HUES48 (cell line): ENCODE measurements at regions not wholly inside any gene's neighbourhood (a gene's known extent, or its start where the extent isn't known, plus 50 kb on each side); places are given as distances from the start of the nearest gene placed in this dataset.

Experiments
- H3K27ac ChIP-seq: one replicate; pipeline ENCODE4 v1.7.0; 2013; ENCODE audit warnings: low read depth, low read length, inconsistent platforms
- H3K27me3 ChIP-seq: 2 replicates; pipeline ENCODE4 v1.6.1; 2013; ENCODE audit warnings: mild to moderate bottlenecking, low read length; ENCODE audit not compliant: control insufficient read depth, insufficient read depth
- H3K36me3 ChIP-seq: 2 replicates; pipeline ENCODE4 v1.6.1; 2013; ENCODE audit warnings: low read length; ENCODE audit not compliant: control insufficient read depth, insufficient read depth
- H3K4me1 ChIP-seq: 2 replicates; pipeline ENCODE4 v1.6.1; 2013; ENCODE audit warnings: mild to moderate bottlenecking, low read length; ENCODE audit not compliant: control insufficient read depth, insufficient read depth
- H3K4me3 ChIP-seq: 2 replicates; pipeline ENCODE4 v1.5.1; 2013; ENCODE audit warnings: mild to moderate bottlenecking, low read depth, low read length
- H3K9ac ChIP-seq: 2 replicates; pipeline ENCODE4 v1.6.1; 2013; ENCODE audit warnings: mild to moderate bottlenecking, low read depth, low read length, moderate library complexity
- H3K9me3 ChIP-seq: 2 replicates; pipeline ENCODE4 v1.6.1; 2013; ENCODE audit warnings: low read length; ENCODE audit not compliant: control insufficient read depth, insufficient read depth

DNA sequence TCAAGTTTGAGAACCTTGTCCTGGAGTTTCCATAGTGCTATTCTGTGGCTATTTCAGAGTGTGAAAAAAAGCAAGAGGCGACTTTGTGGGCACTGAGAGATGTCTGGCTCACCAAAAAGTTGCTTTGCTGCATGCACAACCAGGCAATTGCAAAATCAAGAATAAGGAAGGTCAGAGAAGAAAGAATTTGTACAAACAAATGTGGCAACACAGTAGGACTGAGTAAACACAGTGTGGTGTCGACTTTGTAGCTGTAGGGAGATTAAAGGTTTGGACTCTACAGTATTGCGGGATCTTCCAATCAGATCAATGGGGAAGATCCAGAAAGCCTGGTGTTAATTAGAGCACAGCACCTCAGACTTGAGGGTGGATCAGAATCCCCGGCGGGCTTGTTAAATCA is 88.1 kb upstream of the PLPP4 start:
- Histone ChIP-seq H3K9ac (no peak overlapping the region), H3K4me1 (no peaks in the 10 kb centered on the region), H3K36me3 (no peaks in the 10 kb centered on the region), H3K9me3 (no peaks in the 10 kb centered on the region), H3K27me3 (no peaks in the 10 kb centered on the region), H3K27ac (no peak overlapping the region), H3K4me3 (no peak overlapping the region)

DNA sequence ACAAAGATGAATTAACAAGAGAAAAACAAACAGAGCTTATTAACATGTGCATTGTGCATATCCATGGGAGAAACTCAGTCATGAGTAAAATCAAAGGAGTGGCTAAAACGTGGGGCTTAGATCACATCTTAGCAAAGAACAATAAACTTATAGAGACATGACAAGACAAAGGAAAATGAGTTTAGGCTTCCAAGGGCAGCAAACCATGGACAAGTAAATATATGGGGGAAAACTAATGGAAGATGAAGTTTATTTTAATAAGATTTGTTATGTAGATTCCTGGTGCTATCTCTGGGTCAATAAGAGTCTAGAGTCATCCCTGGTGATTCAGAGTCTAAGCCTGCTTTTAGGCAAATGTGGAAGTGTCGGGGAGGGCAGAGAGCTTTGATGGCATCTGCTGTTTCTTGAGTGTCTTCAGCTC is 87.2 kb upstream of the PLPP4 start:
- no peaks in the 10 kb centered on the region for H3K36me3 ChIP-seq
- no peak overlapping the region for H3K4me3 ChIP-seq
- no peaks in the 10 kb centered on the region for H3K4me1 ChIP-seq
- no peaks in the 10 kb centered on the region for H3K9me3 ChIP-seq
- no peaks in the 10 kb centered on the region for H3K27me3 ChIP-seq
- H3K9ac ChIP-seq: no peak overlapping the region
- H3K27ac ChIP-seq: no peak overlapping the region

GRCh38 chr10:120371856-120372255 is 85.2 kb upstream of the PLPP4 start:
- H3K27me3 ChIP-seq: no peaks in the 10 kb centered on the region
- no peaks in the 10 kb centered on the region for H3K9me3 ChIP-seq
- H3K27ac ChIP-seq: no peak overlapping the region
- no peaks in the 10 kb centered on the region for H3K36me3 ChIP-seq
- no peaks in the 10 kb centered on the region for H3K4me1 ChIP-seq
- H3K4me3 ChIP-seq: no peak overlapping the region
- no peak overlapping the region for H3K9ac ChIP-seq

GRCh38 chr10:120372917-120373316 is 84.1 kb upstream of the PLPP4 start:
- Histone ChIP-seq H3K27me3 (no peaks in the 10 kb centered on the region), H3K27ac (no peak overlapping the region), H3K36me3 (no peaks in the 10 kb centered on the region)

DNA sequence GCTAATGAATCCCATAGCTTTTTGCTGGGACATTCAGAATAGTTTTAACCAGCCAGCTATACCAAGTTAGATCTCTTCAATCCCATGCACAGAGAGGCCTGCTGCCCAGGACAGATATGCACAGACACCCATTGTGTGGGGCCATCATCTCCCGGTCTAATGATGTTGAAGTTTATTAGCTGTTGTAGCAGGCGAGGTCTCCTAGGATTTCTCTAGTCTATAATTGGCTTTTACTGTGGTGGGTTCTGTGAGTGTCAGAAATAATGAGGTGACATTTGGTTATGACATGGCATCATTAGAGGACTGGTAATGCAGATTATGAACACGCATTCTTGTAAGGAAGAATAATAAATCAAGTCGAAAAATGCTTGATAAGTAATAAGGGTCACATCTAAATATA is 81.4 kb upstream of the PLPP4 start:
- Histone ChIP-seq H3K36me3 (no peaks in the 10 kb centered on the region), H3K27me3 (no peaks in the 10 kb centered on the region), H3K4me3 (no peak overlapping the region), H3K27ac (no peak overlapping the region), H3K9me3 (no peaks in the 10 kb centered on the region; the same call in 1 of the 2 replicates), H3K4me1 (no peaks in the 10 kb centered on the region), H3K9ac (no peak overlapping the region)

More at GRCh38 chr10:120372917-120373316, 84.1 kb upstream of the PLPP4 start:
- H3K4me3 ChIP-seq: no peak overlapping the region
- H3K9me3 ChIP-seq: no peaks in the 10 kb centered on the region
- H3K4me1 ChIP-seq: no peaks in the 10 kb centered on the region
- no peak overlapping the region for H3K9ac ChIP-seq

GRCh38 chr10:120381931-120382330 is 75.1 kb upstream of the PLPP4 start:
- H3K27ac ChIP-seq: no peak overlapping the region
- no peak overlapping the region for H3K4me3 ChIP-seq
- no peaks in the 10 kb centered on the region for H3K4me1 ChIP-seq
- no peaks in the 10 kb centered on the region for H3K36me3 ChIP-seq
- H3K27me3 ChIP-seq: no peaks in the 10 kb centered on the region
- H3K9me3 ChIP-seq: no peaks in the 10 kb centered on the region; the same call in 1 of the 2 replicates
- no peak overlapping the region for H3K9ac ChIP-seq

DNA sequence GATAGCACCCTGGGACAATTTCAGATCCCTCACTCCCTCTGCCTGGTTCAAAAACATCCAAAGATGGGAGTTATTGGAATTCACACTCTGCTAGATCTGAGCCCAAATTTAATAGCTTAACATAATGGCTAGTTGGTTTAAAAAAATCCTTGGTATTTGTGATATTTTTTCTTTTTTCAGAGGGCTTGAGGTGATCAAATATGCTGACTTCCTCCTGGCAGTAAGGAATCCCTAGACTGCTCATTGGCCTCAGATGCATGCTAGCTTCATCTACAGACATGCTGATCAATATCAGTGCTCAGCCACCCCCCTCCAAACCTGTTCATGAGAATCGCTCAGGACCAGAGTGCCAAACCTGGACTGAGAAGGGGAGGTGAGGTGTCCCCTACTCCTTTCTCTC is 74.7 kb upstream of the PLPP4 start:
- Histone ChIP-seq H3K4me3 (no peak overlapping the region), H3K36me3 (no peaks in the 10 kb centered on the region), H3K9ac (no peak overlapping the region), H3K4me1 (no peaks in the 10 kb centered on the region), H3K27ac (no peak overlapping the region), H3K9me3 (no peaks in the 10 kb centered on the region; the same call in 1 of the 2 replicates), H3K27me3 (no peaks in the 10 kb centered on the region)

DNA sequence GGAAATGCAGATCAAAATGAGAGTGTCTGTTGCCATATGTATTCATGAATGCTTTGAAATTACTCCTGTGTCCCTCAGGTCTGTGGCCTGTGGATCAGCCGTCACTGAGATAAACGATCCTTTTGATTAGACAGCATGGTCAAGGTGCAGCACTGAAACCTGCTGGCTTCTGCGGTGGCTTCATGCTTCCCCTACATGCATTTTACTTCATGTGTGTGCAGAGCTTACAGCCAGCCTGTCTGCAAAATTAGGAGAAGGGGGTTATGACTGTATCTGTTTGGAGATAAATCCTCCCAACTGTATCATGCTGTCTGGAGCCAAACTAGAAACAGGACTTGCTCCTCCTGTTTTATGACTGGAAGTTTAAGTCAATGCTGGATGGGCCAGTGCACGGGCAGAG is 71.0 kb upstream of the PLPP4 start:
- Histone ChIP-seq H3K36me3 (no peaks in the 10 kb centered on the region), H3K4me3 (no peak overlapping the region), H3K27me3 (no peaks in the 10 kb centered on the region), H3K9ac (no peak overlapping the region), H3K27ac (no peak overlapping the region), H3K9me3 (no peaks in the 10 kb centered on the region), H3K4me1 (no peaks in the 10 kb centered on the region)

GRCh38 chr10:120386896-120387295 is 70.1 kb upstream of the PLPP4 start:
- Histone ChIP-seq H3K27ac (no peak overlapping the region), H3K9ac (no peak overlapping the region), H3K9me3 (no peaks in the 10 kb centered on the region), H3K27me3 (no peaks in the 10 kb centered on the region), H3K4me3 (no peak overlapping the region), H3K4me1 (no peaks in the 10 kb centered on the region), H3K36me3 (no peaks in the 10 kb centered on the region)

DNA sequence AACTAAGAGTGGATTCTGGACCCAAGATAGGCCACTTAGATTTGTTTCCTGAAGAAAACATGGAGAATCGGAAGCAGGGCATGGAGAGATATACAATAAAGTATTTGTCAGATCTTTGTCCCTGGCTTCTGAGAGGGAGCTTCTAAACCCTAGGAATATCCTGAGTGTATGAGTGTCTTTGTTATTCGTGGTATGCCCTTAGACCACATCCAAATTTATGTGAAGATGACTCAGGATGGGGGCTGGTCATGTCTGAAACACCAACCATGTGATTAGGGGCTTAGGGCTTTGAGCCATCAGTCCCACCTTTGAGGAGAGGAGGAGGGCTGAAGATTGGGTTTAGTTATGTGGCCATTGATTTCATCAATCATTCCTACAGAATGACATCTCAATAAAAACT is 69.7 kb upstream of the PLPP4 start:
- H3K4me3 ChIP-seq: no peak overlapping the region
- H3K9ac ChIP-seq: no peak overlapping the region
- H3K9me3 ChIP-seq: no peaks in the 10 kb centered on the region
- H3K4me1 ChIP-seq: no peaks in the 10 kb centered on the region
- no peaks in the 10 kb centered on the region for H3K27me3 ChIP-seq
- H3K27ac ChIP-seq: no peak overlapping the region
- no peaks in the 10 kb centered on the region for H3K36me3 ChIP-seq

GRCh38 chr10:120392245-120392644 is 64.8 kb upstream of the PLPP4 start:
- H3K9me3 ChIP-seq: no peaks in the 10 kb centered on the region
- H3K36me3 ChIP-seq: no peaks in the 10 kb centered on the region
- no peaks in the 10 kb centered on the region for H3K27me3 ChIP-seq
- H3K4me3 ChIP-seq: no peak overlapping the region
- H3K27ac ChIP-seq: no peak overlapping the region
- no peak overlapping the region for H3K9ac ChIP-seq
- H3K4me1 ChIP-seq: no peaks in the 10 kb centered on the region

GRCh38 chr10:120392671-120393079 is 64.4 kb upstream of the PLPP4 start:
- H3K36me3 ChIP-seq: no peaks in the 10 kb centered on the region
- H3K27me3 ChIP-seq: no peaks in the 10 kb centered on the region
- no peaks in the 10 kb centered on the region for H3K4me1 ChIP-seq
- no peak overlapping the region for H3K4me3 ChIP-seq
- H3K27ac ChIP-seq: no peak overlapping the region
- no peaks in the 10 kb centered on the region for H3K9me3 ChIP-seq
- H3K9ac ChIP-seq: no peak overlapping the region
